T-helper 2 cell treated with Interferon-gamma antibody and Interleukin-4, amounts not matched to agents 100 ng/mL and 5 ng/mL, for 36 hours (primary cell): ENCODE measurements at regions not wholly inside any gene's neighbourhood (a gene's known extent, or its start where the extent isn't known, plus 50 kb on each side); places are given as distances from the start of the nearest gene placed in this dataset.

Source experiments
- intact Hi-C: fragments of 100-400 bp; cut with micrococcal nuclease; formaldehyde crosslinking; loops from one replicate; pipeline ENCODE4 v1.15.1; 2023

DNA sequence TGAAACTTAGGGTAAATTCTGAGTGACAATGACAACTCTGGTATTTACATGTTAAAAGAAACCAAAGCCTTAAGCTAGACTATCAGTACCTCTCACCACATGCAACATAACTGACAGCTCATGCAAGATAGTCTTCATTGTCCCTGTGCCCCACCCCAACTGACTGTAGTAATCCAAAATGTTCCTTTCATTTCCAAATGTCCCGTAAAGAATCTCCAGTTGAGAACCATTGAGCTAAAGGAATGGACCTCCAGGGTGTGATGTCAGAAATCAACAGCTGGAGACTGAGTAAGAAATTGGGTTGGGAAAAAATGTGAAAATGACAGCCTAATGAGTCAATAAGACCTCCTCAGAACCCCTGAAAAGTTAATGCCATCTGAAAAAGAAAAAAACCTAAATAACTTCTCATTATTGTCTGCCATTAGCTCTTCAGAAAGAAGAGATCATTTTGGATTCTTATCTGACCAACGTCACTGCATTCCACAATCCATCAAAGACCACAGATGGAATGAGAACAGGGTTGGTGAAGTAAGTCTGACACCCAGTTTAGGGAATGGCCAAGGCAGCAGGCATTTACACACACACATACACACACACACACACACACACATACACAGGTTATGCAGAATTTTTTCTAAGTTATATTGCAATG, 51.7 kb upstream of the ACVR2A start:
- intact Hi-C loops, result no loop called here

DNA sequence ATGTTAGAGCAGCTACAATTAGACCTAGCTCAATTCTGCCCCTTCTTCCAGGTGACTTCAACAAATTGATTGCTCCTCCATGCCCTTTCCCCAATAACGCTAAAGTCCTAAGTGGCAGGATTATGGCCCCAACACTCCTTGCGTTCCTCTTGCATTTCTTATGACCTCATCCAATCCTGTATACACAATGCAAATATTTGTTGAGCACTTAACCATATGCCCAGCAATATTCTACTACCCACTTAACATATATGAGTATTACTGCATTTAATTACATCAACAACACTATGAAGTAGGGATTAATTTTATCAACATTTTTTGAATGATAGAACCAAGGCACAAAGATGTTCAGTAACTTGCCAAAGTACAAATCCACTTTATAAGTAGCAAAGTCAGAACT, 54.2 kb upstream of the ACVR2A start:
- intact Hi-C loops, result no loop called here

DNA sequence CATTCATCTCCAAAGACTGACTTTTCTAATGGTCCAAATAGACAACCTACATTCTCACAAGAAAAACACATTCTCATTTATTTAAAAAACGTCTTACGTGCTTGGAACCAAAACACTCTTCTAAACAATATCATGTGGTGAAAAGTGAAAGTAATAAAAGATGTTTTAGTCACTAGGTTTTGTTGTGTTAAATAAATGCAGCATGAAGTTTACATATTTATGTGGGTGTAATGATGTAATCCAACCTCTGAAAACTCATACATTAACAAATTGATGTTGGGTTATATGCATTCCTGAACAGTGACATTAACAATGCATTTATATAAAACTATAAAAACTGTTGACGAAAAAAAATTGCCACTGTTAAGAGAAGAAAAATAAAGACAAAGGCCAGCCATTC, 55.1 kb upstream of the ACVR2A start:
- intact Hi-C loops, result no loop called here

DNA sequence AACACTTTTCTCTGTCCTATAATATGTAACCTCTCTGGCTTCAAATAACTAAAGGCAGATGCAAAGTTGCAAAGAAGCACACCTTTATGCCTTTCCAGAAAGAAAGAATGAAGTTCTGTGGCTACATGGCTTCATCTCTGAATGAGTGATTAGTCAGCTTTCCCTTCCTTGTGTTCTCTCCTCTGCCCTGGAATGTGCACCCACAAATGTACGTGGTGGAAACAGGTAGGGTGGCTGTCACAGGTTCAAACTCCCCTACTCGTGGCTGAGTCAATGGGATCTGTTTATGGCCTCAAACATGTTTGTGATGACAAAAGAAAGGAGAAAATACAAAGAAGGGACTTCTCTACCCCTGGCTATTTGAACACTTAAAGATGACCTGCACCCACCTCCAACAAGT, 55.5 kb upstream of the ACVR2A start:
- intact Hi-C loops, result no loop called here

DNA sequence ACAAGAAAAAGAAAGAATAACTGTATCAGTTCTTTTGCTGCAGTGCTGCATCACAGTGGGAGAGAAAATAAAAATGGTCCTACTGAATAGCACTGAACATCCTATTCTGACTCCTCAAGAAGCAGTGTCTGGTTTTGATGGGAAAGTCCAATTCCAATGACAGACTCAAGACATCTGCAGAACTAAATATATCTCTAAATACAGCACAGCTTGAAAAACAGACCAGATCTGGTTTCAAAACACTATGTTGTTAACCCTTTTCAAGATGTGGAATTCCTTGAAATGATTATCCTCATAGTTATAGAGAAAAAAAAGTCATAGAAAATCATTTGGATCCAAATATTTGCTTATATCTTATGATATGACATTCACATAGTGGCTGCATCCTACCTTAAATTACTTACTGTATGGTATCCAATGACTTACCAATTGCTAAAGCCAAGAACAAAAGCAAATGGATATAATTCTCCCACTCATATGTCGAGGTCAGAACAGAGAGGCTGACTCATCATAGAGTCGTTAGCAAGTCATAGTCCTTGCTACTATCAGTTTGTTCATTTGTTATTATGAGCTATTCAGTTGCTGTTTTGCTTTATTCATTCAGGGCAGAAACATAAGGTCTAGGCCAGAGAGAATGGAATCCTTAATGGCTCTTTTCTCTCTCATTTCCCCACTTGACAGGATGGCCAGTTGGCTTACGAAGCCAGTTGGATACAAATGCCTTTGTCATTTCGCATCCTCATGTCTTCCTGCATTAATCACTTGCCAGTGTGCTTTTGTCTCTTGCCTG, 62.5 kb upstream of the ACVR2A start:
- intact Hi-C loops, result no loop called here

DNA sequence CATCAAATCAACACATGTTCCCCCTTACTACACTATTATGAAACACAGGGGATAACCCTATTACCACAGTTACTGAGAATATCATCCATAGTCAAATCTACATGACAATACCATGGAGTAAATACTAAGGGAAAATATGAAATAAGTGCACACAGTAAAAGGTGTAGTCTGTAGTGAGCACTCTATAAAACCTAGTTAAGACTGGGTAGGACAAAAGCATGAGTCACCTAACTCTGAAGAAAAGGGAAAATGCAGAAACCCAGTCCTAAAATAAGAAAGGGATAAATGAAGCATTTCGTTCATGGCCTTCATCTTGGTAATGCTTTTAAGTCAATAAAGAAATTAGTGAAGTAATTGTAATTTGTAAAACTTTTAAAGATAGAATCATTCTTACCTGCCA, 65.4 kb upstream of the ACVR2A start:
- intact Hi-C loops, result no loop called here

DNA sequence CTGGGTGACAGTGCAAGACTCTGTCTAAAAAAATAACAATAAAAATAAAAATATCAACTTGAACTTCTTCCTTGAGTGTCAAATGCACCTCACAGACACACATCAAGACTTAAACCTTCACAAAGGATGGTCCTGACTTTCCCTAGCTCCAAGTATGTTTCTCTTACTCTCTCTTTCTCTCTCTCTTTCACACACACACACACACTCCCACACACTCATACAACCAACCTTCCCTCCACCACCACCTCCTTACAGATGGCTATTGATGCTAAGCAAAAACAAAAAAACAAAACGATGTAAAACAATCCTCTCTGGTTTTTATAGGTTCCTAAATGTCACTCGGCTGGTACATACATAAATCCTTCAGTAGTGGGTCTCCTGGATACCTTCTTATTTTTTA, 67.4 kb upstream of the ACVR2A start:
- intact Hi-C loops, result no loop called here

DNA sequence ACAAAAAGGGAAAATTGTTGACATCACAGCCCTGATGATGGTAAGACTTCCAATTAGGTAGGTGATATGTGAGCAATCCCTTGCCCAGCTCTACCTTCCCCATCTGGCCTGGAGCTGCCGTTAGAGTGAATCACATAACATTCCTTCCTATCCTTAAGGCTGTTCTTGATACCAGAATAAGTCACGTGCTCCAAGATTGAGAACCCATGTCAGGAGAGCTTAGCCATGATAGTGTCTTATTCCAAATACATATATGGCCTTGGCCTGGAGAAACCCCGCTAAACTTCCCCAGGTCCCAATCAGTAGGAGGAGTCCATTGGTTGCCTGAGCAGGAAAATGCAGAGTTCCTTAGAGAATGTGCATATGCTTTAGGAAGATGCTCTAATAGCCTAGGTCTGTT, 70.0 kb upstream of the ACVR2A start:
- intact Hi-C loops, result no loop called here

DNA sequence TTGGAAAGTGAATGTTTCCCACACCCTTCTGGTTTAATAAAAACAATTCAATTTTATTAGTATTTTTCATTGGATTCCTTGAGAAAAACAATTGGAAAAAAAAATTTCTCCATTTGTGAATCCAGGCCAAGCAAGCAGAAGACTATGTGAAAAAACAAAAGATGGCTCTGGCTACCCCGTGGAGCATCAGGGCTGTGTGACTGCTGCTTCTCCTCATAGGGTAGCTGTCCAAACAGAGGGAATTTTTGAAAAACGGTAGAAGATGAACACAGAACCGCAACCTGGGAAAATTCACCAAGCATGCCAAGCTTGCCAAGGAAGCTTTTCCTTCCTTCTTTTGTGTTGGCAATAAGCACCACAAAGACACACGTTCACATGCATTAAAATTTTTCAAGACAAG, 71.3 kb upstream of the ACVR2A start:
- intact Hi-C loops, result no loop called here

DNA sequence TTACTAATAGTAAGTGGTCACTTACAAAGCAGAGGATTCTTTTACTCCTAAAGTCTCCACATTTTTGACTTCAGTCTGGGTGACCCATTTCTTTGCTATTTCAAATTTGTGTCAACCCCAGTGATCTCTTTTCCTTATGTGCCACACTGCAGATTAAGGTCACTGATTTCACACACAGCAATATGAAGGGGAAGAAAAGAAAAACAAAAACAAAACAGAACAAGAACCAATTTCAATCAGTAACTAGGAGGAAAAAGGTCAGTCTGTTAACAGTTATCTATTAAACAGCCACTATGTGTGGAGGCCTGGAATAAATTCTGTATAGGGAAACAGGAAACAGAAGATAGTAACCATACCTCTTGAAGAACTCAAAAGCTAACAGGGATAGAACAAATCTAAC, 72.0 kb upstream of the ACVR2A start:
- intact Hi-C loops, result no loop called here

DNA sequence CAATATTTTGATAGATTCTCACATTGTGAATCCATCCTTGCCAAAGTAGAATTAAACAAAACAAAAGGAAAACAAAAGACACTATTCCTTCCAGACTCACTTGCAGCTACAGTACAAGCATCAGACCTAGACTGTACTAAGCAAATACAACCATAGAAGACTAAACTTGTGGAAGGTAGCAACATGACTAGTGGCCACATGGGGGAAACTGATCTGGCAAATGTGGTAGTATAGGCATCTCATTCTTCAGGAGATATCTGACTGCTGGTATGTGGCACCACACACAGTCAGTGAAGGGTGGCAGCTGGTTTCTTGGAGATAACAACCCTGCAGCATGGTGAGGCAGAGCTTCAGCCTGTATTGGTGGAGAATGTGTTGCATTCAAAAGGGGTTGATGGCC, 81.0 kb upstream of the ACVR2A start:
- intact Hi-C loops, result no loop called here

DNA sequence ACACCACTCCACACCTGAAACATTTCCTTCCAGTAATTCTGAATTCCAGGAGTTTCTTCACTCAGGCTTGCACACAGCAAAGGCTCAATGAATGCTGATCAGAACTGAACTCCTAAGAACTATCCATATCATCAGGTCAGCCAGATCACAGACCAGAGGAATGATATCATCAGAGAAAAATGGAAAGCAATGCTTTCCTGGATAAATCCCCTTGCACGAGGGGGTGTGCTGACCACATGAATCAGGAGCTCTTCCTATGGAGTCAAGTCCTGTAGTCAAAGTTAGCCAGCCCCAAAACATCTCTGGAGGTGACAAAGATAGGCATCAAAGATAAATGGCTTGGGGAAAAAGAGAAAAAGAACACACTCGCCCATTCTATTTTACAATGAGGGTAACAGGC, 83.8 kb upstream of the ACVR2A start:
- intact Hi-C loops, result no loop called here

DNA sequence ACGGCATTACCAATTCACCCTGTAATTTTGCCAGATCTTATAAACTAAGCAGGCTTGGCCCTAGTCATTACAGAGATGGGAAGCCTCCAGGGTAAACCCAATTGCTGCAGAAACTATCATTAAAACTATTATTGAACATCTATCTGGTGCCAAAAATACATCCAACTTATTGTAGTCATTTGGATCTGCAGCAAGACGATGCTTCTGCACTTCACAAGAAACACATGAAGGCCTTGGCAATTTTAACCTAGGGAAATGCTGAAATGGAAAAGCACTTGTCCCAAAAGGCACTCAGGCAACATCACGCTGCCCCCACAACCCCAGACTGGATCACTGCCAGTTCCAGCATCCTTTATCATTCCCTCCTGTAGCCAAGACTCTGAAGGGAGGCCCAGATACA, 85.3 kb upstream of the ACVR2A start:
- intact Hi-C loops, result loop anchor here (5.0 kb wide), 1 partner anchor 707 kb away; no protein-coding TSS in a partner anchor

DNA sequence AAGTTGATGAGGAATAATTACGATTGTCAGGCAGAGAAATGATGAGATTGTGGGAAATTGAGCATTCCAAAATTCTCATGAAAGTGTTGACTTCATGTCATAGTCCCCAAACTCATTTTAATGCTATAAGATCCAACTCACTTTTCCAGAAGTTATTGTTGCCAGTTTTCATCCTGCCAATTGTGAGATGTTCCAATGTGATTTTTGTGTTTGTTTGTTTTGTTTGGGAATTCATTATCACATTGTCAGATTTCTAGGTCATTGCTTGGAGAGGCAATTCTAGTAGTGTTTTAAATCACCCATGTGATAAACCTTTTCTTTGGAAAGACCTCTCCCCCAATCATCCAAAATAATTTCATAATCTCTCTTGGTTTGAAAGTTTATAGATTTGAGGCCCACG, 86.0 kb upstream of the ACVR2A start:
- intact Hi-C loops, result loop anchor here (5.0 kb wide), 1 partner anchor 707 kb away; no protein-coding TSS in a partner anchor

DNA sequence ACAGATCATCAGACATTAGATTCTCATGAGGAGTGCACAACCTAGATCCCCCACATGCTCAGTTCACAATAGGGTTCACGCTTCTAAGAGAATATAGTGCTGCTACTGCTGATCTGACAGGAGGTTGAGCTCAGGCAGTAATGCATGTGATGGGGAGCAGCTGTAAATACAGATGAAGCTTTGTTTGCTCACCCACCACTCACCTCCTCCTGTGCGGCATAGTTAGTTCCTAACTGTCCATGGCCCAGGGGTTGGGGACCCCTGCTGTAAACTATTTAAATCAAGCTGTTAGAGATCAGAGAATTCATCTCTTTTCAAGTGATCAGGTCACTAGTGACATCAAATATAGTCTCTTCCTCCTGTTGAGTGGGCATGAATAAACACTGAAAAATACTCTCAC, 88.8 kb upstream of the ACVR2A start:
- intact Hi-C loops, result loop anchor here (5.0 kb wide), 1 partner anchor 704 kb away; no protein-coding TSS in a partner anchor

DNA sequence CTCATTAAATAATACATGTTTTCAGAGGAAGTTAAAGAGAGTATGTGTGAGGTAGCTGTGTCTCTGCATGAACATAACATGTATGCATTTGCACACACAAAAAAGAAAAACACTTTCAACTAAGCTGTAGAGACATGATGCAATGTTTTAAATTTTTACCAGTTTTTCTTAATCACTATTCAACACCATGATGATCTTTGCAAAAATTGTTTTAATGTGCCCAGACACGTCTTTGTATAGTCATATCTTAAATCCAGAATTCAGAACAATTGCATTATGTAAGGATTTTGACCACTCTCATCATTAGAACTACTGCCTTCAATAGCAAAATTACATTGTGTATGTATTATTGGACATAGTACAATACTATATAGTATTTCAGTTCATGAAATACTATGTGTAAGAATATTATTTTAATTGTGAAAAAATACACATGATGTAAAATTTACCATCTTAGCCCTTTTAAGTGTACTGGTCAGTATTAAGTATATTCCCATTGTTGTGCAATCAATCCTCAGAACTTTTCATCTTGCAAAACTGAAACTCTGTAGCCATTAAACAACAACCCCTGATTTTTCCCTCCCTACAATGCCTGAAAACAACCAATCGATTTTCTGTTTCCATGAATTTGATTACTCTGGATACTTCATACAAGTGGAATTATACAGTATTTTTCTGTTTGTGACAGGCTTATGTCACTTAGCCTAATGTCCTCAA, 104.5 kb upstream of the ACVR2A start:
- intact Hi-C loops, result no loop called here

DNA sequence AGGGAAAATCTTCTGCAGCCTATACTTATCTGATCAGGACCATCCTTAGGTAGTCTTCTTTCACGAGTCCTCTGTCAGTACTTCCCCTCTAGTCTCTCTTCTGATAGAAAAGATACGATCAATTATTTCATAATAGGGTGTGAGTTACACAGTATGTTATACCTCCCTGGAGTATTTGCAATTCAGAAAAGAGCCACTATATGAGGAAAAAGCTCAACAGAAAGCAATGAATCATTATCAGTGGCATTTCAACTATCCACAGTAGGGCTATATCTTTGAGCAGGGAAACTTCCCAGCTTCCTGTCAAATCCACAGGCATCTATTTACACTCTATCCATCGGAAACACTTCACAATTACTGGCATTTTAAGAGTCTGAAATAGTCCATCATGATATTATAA, 105.3 kb upstream of the ACVR2A start:
- intact Hi-C loops, result no loop called here

DNA sequence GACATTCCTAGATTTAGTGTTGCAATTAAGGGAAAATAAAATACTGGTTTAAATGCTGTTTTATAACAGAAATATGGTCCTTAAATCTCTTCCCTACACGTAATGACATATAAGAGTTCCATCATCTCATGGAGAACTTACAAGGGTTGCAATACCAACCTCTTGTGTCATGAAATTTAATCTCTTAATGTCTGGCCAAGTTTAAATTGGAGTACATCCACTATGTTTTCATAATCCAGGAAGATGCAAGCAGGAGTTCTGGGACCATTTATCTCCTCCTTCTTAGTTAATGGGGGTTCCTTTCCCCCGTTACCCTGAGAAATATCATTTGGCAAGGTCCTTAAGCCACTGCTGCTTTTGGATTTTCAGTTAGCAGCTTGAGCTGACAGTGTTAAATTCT, 126.0 kb upstream of the ACVR2A start:
- intact Hi-C loops, result no loop called here

DNA sequence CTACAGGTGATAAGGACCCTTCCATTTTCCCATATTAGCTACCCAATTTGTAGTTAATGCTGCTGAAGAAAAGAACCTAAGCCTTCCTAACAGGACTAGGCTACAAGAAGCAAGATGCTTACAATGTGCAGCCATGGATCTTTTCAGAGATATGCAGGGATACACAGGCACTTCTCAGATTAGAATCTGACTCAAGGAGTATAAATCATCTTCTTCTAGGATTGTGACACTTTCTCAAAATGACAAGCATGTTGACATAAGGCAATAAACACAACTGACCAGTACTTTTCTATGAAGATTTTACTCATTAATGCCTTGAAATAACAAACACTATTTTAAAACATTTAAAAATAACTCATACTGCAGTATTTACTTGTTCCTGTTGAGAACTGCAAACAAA, 127.9 kb upstream of the ACVR2A start:
- intact Hi-C loops, result no loop called here

DNA sequence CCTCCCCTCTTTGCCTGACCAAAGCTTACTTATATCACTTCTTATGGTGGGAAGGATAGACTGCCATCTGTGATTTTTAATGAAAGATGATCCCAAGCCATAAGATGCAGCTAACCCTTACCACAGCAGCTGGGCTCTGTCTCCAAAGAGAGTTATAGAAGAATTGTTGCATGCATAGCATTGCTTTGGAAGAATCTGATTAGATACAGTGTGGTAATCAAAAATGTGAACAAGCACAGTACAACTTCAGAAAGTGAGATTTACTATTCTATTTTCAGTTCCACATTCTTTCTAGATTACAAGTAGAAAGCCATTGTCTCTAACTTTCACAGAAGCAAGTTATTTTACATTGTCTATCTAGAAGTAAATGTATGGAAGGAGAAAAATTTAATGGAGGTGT, 129.0 kb upstream of the ACVR2A start:
- intact Hi-C loops, result no loop called here

DNA sequence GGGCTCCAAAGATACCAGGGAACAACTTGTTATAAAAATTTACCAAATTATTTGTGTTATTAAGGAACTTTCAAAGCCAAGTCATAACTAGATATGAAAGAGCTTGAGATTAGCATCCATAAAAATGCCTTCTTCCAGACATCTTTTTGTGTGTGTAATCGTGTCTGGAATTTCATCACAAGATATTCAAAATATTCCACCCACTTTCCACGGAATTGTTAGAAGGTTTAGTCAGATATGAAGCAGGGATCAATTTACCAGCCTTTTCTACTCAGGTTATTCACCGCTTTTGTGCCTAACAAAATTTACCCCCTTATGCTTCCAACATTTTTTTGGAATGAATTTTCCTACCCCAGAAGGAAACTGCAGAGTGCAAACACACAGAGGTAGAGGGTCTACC, 130.2 kb upstream of the ACVR2A start:
- intact Hi-C loops, result no loop called here

DNA sequence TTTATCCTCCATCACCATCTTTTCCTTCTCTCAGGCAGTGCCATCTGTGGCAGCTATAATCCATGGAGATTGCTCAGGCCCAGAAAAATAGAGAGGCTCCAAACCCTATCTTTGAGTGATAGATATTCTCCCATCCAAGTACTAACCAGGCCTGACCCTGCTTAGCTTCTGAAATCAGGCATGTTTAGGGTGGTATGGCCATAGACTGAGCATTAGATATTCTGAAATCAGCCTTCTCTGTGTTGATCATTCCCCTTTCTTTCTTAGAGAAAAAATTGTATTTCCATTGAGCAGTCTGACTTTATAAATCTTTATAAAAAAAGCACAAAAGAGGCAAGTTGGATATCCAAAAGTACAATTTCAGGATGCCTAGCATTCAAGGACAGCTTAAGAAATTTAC, 131.5 kb upstream of the ACVR2A start:
- intact Hi-C loops, result no loop called here
